ENCODE measurements at regions not wholly inside any gene's neighbourhood (a gene's known extent, or its start where the extent isn't known, plus 50 kb on each side); places are given as distances from the start of the nearest gene placed in this dataset.

DNA sequence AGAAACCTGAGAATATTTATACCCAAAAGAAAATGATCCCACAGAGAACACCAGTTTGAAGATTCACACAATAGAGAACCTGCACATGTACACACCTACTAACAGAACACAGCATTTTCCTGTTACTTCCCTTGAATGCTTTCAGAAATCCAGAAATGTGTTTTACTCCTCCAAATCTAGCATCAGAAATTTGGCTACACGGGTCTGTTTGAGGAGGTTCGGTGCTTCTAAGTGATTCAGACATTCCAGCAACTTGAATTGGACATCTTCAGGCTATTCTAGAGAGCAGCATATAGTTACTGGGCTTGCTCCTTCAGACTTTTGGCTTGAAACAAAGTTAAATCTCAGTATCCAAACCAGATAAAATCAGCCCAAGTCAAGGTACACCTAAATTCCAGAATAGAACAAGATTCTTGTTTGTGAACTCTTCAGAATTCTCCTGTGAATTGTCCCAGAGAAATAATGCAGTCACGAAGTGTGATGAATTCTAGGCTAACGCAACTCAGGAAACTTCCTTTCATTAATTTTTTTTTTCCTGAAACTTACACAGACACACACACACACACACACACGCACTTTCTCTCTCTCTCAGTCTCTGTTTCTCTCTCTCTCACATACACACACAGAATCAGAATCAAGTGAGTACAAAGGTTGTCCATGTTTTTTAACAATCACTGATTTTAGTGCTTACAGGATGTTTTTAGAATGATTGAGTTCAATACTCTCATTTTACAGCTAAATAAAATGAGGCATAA lies 278.4 kb upstream of the SNX7 start:
- no peak for DNase-seq (ENCODE audit: low read depth)

DNA sequence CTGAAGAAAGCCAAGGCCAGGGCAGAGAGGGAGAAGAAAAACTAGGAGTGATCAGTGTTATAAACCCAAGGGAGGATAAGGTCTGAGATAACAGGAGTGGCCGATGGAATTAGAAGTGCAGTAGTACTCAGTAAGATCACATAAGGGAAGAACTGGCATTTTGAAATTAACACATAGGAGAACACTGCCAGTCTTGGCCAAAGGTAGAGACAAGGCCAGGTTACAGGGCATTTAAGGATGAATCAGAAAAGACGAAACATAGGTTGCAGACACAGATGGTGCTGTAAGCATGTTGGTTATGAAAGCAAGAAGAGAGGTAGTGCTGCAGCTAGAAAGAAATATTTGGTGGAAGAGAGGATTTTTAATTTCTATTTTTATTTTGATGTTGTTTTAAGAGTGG lies 278.9 kb upstream of the SNX7 start:
- no peak for DNase-seq (ENCODE audit: low read depth)

DNA sequence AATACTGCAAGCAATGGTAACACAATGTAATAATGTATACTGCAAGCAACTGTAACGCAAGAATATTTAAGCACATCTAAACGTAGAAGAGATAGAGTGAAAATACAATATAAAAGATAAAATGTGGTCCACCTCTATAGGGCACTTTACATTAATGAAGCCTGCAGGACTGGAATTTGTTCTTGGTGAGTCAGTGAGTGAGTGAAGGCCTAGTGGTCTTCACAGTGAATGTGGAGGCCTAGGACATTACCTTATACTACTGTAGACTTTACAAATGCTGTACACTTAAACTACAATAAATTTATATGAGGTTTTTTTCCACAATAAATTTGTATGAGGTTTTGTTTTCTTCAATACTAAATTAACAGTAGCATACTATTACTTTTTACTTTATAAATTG lies 287.4 kb upstream of the SNX7 start:
- DNase-seq (ENCODE audit: low read depth), result no peak

DNA sequence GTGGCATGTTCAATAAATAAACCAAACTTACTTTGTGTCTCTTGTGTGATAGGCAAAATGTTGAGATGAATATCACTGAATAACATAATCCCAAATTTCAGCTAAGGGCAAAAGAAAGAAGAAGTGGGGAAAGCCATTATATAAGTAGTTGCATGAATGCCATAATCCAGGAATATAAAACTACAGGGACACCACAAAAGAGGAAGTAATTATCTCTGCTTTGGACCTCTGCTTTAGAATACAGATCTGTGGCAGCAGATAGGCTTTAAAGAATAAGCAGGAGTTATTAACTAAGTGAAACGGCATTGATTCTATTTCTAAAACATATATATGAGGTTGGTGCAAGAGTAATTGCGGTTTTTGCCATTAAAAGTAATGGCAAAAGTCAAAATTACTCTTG lies 288.5 kb upstream of the SNX7 start:
- DNase-seq (ENCODE audit: low read depth), result no peak

DNA sequence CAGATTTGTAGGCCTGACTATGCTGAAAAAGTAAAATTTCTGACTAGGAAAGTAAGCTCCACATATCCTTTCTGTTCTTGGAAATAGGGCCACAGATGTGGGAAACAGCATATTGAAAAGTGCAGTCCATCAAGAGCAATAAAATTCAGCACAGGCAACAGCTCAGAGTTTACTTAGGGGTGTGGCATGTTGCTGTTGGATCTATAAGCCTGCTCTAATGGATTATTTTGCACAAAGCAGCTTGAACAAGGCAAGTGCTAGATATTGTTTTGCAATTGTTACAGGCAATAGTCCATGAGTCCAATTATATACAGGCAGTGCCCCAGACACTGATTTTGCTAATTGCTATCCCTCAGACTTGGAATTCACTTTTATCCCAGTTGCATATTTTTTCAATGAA lies 289.8 kb upstream of the SNX7 start:
- DNase-seq (ENCODE audit: low read depth), result no peak

DNA sequence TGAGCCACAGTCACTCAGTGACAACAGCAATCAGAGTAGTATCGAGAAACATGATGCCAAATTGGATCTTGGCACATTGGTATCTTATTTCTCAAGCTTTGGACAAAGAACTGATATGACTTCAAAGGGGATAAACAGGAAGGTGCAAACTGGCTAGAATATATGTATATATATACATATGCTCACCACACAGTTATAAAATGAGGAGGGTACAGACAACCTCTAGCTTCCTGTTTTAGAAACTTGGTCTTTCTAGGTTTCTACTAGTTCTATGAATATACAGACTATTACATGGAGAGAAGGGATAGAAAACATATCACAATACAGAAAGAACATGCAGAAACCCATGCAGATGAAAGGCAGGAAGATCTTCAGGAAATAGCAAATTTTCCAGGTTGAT lies 292.1 kb upstream of the SNX7 start:
- no peak for DNase-seq (ENCODE audit: low read depth)

DNA sequence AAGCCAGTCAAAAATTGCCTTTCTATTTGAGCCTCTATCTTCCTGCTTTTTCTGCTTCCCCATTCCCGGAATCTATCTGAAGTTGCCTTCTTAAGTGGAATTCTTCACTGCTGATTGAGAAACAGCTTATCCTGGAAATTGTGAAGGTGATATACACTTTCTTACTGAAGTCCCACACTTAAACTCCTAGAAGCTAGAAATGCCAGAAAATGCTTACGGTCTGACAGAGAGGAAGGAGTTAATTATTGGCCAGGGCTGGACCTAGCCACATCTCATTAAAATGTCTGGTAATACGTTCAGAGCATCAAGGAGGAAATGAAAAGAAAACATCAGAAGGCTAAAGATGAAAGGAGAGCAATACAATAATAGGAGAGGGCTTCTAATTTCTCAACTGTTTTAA lies 292.5 kb upstream of the SNX7 start:
- DNase-seq (ENCODE audit: low read depth), result no peak

DNA sequence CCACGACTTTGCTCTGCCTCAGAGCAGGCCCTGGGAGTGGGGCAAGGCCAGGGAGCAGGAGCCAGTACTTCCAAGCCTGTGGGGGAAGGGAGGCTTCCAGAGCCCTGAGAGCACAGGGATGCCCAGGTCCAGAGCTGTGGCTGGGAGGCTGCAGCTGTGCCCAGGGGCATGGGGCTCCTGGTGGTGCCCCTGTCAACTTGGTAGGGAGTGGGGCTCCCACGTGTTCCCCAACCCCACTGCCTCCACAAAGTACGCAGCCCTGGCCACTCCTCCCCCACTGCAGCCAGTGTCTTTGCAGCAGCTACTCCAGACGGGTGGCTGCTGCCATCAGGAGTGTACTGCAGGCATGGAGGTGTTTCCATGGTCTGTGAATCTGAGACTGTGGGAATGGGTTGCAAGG lies 294.1 kb upstream of the SNX7 start:
- no peak for DNase-seq (ENCODE audit: low read depth)

DNA sequence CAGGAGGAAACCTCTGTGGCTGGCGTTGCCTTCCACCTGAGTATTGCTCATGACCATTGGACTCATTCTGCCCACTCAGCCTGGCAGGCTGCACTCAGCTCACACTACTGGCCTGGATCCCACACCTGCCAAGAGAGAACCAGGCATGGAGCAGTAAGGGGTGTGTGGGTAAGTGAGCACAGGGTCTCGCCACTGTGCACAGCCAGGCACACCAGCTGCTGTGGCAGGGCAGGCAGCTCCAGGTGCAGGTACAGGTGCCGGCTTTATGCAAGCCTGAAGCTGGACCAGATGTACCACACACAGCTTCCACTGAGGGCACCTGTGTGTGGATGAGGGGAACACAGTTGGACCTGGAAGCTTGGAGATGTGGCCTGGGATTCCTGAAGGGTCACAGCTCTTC lies 295.2 kb upstream of the SNX7 start:
- no peak for DNase-seq (ENCODE audit: low read depth)

DNA sequence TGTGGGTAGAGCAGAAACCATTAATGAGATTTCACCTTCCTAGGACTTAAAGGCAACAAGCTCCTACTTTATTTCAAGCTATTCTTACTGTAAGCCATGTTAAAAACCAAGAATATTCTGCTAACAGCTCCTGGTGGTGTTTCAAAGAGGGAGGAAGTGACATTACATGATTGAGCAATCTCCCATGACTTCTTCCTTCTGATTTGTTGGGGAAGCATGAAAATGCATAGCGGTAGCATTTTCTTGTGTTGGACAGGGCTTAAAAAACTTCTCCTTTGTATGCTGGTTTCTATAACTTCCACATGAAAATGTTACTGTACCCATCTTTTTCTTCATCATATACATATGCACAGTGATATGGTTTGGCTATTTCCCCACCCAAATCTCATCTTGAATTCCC lies 297.0 kb upstream of the SNX7 start:
- DNase-seq (ENCODE audit: low read depth), result no peak

DNA sequence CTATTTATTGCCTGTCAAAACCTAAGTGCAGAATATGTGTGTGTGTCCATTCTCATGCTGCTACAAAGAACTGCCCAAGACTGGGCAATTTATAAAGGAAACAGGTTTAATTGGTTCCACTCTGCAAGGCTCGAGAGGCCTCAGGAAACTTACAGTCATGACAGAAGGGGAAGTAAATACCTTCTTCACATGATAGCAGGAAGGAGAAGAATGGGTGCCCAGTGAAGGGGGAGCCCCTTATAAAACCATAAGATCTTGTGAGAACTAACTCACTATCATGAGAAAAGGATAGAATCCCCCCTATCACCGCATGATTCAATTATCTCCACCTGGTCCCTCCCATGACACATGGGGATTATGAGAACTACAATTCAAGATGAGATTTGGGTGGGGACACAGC lies 300.7 kb upstream of the SNX7 start:
- no peak for DNase-seq (ENCODE audit: low read depth)

DNA sequence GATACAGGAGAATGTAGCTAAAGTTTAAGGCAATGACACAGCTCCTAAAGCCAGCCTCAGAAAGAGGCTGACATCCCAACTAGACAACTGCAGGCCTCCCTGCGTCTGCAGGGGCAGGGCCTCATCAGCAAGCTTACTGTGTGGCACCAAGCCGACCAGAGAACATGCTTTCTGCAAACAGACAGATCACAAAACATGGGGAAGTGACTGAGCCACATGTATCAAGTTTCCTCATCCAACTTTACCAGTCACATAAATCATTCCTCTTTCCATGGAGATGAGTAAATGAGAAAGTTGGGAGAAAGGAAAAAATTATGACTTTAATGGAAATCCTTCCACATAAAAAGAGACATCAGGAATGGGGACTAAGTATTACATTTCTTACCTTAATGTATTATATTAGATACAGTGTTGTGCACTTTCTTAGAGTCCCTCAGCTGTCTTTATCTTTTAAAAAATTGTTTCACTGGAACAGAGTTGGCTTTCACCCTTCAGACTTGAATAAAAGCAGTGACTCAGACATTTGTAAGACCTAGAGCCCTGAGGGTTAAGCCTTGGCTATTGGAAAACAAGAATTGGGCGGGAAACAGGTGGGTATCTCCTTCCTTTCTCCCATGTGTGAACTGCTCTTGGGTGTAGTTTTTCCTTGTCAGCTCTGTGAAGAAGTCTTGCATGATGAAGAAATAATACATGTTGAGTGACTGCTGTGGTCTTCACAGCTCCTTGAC lies 305.7 kb upstream of the SNX7 start:
- DNase-seq (ENCODE audit: low read depth), result no peak

DNA sequence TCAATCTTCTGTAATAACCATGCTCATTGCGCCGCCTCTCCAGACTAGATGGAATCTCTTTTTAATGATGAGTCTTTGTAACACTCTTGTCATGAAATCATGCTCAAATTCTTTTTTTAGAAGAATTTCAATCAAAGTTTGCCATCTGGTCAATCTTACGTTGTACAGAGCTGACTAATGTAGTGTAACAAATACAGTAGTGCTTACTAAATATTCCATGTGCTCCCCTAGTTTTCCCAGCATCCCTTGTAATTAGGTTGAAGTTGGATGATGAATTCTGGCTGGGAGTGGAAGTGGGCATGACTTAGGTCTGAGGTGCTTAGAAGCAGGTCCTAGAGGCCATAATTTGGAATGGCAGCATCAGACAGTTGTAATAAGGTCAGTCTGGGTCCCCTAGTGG lies 309.1 kb upstream of the SNX7 start:
- DNase-seq (ENCODE audit: low read depth), result no peak

DNA sequence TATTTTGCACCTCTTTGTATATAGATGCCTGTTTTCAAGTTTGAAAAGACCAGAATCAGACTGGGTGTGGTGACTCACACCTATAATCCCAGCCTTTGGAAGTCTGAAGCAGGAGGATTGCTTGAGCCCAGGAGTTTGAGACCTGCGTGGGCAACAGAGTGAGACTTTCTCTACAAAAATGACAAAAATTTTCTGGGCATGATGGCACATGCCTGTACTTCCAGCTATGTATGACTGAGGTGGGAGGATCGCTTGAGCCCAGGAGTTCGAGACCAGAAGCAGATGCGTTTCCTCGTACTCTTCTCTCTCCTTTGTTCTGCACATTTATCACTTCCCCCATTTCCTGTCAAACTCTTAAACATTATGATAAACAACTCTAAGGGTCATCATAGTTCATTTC lies 310.0 kb upstream of the SNX7 start:
- no peak for DNase-seq (ENCODE audit: low read depth)

DNA sequence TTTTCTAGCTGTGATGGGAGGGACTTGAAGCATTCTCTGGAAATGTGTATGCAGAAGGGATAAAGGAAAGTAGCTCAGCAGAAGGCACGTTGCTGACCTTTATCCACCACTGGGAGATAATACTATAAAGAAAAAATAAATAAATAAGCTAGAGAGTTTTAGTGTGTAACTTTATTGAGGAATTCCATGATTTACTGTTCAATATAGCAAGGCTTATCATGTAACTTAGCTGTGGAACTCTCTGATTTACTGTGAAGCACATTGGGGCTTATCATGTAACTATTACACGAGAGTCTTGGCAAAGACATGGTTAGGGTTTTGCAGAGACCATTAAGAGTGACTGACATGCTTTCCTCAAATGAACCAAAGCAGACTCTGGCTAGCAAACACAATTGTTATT lies 316.1 kb upstream of the SNX7 start:
- no peak for DNase-seq (ENCODE audit: low read depth)

DNA sequence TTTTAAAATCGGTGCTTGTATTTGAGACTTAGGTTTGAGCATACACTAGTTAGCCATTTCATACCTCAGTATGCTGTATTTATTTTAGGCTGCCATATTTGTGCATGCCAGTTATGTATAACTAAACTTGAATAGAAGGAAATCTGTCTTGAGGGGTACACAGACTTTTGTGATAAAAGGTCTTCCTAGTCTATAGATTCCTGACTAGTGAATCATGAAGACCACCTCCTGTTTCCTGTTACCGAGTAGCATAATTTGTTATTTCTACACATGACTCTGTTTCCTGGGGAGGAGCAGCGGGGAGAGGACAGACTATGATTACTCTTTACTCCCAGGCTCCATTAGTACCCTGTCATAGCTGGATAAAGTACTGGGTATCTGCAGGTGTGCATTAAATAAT lies 316.8 kb upstream of the SNX7 start:
- no peak for DNase-seq (ENCODE audit: low read depth)

DNA sequence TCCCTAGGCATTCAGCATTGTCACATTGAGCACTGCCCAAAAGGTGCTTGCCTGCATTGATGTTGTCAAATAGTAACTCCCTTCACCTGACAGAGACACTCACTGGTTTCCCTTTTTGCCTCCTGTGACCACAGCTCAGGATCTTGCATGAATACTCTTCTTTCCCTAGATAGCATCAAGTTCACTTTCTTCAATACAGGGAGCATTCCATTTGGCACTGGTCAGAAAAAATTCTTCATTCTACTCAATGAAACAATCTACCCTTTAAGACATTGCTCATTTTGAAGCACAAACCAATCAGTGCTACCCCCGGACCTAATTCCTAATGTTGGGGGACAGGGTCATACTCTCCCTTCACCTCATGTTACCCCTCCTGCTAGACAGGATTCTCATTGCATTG lies 319.0 kb upstream of the SNX7 start:
- no peak for DNase-seq (ENCODE audit: low read depth)

DNA sequence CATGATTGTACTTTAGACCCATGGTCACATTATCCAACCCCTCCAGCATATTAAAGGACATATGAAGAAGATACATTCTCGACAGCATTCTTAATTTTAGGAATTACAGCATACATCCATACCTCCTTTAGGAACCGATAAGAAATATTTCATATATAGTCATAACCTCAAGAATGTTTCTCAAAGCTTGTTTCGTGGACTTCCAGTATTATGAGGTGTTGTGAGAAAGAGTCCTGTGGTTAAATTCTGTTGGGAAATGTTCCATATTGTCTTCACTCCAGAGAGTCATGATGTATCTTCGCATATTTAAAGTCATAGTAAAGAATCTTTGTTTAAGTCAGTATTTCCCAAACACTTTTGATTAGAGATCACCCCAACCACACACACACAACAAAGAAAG lies 321.0 kb upstream of the SNX7 start:
- no peak for DNase-seq (ENCODE audit: low read depth)

DNA sequence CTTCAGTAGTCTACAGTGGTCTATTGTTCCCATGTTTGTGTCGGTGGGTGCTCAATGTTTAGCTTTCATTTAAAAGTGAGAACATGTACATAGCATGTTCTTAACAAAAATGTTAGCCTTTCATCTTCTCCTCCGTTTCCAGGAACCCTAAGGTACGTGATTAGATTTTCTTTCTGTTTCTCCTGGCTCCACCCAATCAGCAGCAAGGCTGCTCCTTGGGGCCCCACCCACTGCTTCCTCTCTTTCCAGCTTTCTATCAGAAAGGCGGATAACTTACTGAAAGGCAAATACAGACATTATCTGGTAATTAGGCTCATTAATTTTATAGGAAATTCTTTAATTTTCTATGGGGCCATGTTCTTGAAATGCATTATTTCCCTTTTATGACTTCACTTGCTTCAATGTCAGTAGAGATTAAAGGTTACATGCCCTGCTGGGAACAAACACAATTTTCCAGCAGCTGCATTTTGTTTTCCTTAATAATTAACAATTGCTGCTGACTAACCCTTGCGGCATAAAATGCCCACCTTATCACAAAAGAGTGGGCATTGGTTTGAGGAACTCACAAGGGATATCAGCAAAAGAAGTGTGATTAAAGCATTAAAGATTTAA lies 324.9 kb upstream of the SNX7 start:
- DNase-seq (ENCODE audit: low read depth), result no peak

DNA sequence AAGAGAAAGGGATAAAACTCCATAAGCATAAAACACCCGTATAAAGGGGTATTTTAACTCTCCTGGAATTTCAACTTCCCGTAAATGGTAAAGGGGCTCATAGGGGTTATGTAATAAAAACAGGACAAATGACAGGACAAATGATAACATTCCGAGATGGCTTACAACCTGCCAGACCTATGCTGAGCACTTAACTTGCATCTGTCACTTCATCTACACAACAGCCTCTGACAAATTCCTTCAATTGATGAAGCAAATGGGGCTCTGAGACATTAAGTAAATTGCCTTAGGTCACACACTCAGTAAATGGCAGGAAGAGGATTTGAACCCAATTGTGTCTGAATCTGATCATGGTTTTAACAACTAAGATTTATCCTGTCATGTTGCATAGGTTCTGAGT lies 327.6 kb upstream of the SNX7 start:
- no peak for DNase-seq (ENCODE audit: low read depth)

DNA sequence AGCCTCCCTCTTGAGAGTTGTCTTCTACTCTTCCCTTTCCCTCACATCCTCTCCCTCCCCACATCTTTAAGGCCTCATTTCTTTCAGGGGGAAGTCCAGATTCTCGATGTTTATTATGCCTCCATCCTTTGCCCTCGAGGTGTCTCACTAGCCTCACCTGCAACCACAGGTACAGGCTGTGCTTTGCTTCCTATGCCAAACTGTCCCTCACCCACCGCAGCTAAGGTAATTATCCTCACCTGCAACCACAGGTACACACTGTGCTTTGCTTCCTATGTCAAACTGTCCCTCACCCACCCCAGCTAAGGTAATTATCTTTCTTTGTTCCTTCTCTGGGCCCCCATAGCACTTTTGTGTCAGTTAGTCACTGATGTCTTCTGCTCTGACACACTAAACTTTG lies 328.1 kb upstream of the SNX7 start:
- DNase-seq (ENCODE audit: low read depth), result no peak

DNA sequence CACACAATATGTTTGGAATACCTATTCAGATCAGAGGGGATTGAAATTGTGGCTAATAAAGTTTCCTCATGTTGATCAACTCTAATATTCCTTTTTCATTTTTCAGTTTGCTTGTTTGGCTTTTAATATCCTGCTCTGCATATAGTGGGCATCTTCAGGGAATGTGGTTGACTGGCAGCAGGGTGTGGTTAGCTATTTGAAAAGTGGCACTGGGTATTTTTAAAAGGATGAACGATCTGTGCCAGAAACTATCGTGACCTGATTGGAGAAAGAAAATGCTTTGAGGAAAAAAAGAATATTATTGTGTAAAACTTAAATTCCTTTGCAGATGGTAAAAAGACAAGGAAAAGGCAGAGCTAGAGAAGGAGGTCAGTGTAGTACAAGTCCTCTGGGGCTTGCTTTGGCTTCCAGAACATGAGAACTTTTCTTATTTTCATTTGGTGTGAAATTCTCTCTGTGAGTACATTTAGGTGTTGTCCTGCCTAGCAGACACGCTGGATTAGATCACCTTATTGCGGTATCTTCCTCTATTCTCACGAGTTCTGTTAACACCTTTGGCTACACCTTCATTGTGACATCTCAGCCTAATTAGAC lies 329.7 kb upstream of the SNX7 start:
- no peak for DNase-seq (ENCODE audit: low read depth)

DNA sequence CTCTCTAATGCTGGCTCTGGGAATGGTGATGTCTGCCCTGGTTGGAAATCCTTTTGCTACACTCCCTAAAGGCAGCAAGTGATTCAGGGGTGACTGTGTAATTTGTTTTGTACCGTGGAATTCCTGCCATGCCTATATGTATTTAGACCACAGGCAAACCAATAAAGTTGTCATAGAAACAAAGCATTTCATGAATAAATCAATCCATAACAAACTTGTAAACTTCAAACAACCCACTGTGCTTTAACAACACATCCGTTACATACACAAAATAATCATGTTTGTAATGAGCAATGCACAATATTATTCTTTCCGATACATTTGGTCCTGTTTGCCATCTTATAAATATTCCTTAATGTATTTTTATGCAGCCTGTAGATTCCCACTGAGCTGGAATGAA lies 330.3 kb upstream of the SNX7 start:
- no peak for DNase-seq (ENCODE audit: low read depth)
